Liver (tissue), 3 donors: ENCODE measurements at regions not wholly inside any gene's neighbourhood (a gene's known extent, or its start where the extent isn't known, plus 50 kb on each side); places are given as distances from the start of the nearest gene placed in this dataset.

Experiments used
- EGR1 ChIP-seq, 2 donors: IDR thresholded peaks; 2 replicates each; pipeline ENCODE4 v1.6.1; 2016 to 2018; ENCODE audit warnings: antibody characterized with exemption in 2 of 2, low read depth in 2 of 2
- FOXA1 ChIP-seq: IDR thresholded peaks from 2 replicates; pipeline ENCODE4 v1.6.1; 2016; ENCODE audit warnings: antibody characterized with exemption
- GABPA ChIP-seq, 2 donors: IDR thresholded peaks in 1 of 2; conservative IDR thresholded peaks in 1 of 2; 2 replicates each; pipeline ENCODE4 v1.6.1; 2016; ENCODE audit warnings: antibody characterized with exemption in 2 of 2, mild to moderate bottlenecking in 1 of 2, moderate library complexity in 1 of 2
- JUND ChIP-seq, 2 donors: IDR thresholded peaks; 2 replicates each; pipeline ENCODE4 v1.6.1; 2016; ENCODE audit warnings: antibody characterized with exemption in 2 of 2
- RAD21 ChIP-seq, 2 donors: IDR thresholded peaks; 2 replicates each; pipeline ENCODE4 v1.6.1; 2016; ENCODE audit warnings: antibody characterized with exemption in 2 of 2, mild to moderate bottlenecking in 2 of 2
- RXRA ChIP-seq, 2 donors: IDR thresholded peaks; 2 replicates each; pipeline ENCODE4 v1.6.1; 2017 to 2018; ENCODE audit warnings: antibody characterized with exemption in 2 of 2, mild to moderate bottlenecking in 1 of 2
- SP1 ChIP-seq: IDR thresholded peaks from 2 replicates; pipeline ENCODE4 v1.6.1; 2018; ENCODE audit warnings: antibody characterized with exemption, mild to moderate bottlenecking
- TAF1 ChIP-seq: conservative IDR thresholded peaks from 2 replicates; pipeline ENCODE4 v1.6.1; 2016; ENCODE audit warnings: antibody characterized with exemption, mild to moderate bottlenecking
- YY1 ChIP-seq: IDR thresholded peaks from 2 replicates; pipeline ENCODE4 v1.6.1; 2016; ENCODE audit warnings: antibody characterized with exemption, mild to moderate bottlenecking
- TF ChIP-seq, protein P1 (sequence below): fragments of 150-350 bp; IDR thresholded peaks from 2 replicates; pipeline ENCODE4 v1.5.1; 2017; ENCODE audit warnings: improper control_type of control experiment, low read depth, low read length; ENCODE audit not compliant: missing input control
- TF ChIP-seq, protein P2 (sequence below): IDR thresholded peaks from 2 replicates; pipeline ENCODE4 v1.6.1; 2016; ENCODE audit warnings: antibody characterized with exemption, mild to moderate bottlenecking
- TF ChIP-seq, protein P3 (sequence below): IDR thresholded peaks from 2 replicates; pipeline ENCODE4 v1.6.1; 2016; ENCODE audit warnings: antibody characterized with exemption
- TF ChIP-seq, protein P4 (sequence below): IDR thresholded peaks from 2 replicates; pipeline ENCODE4 v1.6.1; 2016; ENCODE audit warnings: antibody characterized with exemption
- donor health status: healthy.
- donor health status: healthy.

- TF ChIP-seq RAD21 (IDR thresholded peaks at IDR 0.05) (no peak), GABPA (IDR thresholded peaks at IDR 0.05 in 1 of 2, conservative IDR thresholded peaks at IDR 0.05 in 1 of 2) (no peak), EGR1 (IDR thresholded peaks at IDR 0.05; ENCODE audit: low read depth in 2 of 2) (no peak), TAF1 (no peak), YY1 (no peak), JUND (IDR thresholded peaks at IDR 0.05) (no peak), FOXA1 (no peak), RXRA (IDR thresholded peaks at IDR 0.05) (no peak), SP1 (no peak)
- TF ChIP-seq, protein P1, sequence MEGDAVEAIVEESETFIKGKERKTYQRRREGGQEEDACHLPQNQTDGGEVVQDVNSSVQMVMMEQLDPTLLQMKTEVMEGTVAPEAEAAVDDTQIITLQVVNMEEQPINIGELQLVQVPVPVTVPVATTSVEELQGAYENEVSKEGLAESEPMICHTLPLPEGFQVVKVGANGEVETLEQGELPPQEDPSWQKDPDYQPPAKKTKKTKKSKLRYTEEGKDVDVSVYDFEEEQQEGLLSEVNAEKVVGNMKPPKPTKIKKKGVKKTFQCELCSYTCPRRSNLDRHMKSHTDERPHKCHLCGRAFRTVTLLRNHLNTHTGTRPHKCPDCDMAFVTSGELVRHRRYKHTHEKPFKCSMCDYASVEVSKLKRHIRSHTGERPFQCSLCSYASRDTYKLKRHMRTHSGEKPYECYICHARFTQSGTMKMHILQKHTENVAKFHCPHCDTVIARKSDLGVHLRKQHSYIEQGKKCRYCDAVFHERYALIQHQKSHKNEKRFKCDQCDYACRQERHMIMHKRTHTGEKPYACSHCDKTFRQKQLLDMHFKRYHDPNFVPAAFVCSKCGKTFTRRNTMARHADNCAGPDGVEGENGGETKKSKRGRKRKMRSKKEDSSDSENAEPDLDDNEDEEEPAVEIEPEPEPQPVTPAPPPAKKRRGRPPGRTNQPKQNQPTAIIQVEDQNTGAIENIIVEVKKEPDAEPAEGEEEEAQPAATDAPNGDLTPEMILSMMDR: no peak
- TF ChIP-seq, protein P2, sequence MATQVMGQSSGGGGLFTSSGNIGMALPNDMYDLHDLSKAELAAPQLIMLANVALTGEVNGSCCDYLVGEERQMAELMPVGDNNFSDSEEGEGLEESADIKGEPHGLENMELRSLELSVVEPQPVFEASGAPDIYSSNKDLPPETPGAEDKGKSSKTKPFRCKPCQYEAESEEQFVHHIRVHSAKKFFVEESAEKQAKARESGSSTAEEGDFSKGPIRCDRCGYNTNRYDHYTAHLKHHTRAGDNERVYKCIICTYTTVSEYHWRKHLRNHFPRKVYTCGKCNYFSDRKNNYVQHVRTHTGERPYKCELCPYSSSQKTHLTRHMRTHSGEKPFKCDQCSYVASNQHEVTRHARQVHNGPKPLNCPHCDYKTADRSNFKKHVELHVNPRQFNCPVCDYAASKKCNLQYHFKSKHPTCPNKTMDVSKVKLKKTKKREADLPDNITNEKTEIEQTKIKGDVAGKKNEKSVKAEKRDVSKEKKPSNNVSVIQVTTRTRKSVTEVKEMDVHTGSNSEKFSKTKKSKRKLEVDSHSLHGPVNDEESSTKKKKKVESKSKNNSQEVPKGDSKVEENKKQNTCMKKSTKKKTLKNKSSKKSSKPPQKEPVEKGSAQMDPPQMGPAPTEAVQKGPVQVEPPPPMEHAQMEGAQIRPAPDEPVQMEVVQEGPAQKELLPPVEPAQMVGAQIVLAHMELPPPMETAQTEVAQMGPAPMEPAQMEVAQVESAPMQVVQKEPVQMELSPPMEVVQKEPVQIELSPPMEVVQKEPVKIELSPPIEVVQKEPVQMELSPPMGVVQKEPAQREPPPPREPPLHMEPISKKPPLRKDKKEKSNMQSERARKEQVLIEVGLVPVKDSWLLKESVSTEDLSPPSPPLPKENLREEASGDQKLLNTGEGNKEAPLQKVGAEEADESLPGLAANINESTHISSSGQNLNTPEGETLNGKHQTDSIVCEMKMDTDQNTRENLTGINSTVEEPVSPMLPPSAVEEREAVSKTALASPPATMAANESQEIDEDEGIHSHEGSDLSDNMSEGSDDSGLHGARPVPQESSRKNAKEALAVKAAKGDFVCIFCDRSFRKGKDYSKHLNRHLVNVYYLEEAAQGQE: no peak
- TF ChIP-seq, protein P3, sequence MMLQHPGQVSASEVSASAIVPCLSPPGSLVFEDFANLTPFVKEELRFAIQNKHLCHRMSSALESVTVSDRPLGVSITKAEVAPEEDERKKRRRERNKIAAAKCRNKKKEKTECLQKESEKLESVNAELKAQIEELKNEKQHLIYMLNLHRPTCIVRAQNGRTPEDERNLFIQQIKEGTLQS: no peak
- TF ChIP-seq, protein P4, sequence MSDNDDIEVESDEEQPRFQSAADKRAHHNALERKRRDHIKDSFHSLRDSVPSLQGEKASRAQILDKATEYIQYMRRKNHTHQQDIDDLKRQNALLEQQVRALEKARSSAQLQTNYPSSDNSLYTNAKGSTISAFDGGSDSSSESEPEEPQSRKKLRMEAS: no peak
Observed at GRCh38 chr4:136909626-136910025, 622.7 kb downstream of the PCDH18 start.
